ENCODE measurements at regions not wholly inside any gene's neighbourhood (a gene's known extent, or its start where the extent isn't known, plus 50 kb on each side); places are given as distances from the start of the nearest gene placed in this dataset.

DNA sequence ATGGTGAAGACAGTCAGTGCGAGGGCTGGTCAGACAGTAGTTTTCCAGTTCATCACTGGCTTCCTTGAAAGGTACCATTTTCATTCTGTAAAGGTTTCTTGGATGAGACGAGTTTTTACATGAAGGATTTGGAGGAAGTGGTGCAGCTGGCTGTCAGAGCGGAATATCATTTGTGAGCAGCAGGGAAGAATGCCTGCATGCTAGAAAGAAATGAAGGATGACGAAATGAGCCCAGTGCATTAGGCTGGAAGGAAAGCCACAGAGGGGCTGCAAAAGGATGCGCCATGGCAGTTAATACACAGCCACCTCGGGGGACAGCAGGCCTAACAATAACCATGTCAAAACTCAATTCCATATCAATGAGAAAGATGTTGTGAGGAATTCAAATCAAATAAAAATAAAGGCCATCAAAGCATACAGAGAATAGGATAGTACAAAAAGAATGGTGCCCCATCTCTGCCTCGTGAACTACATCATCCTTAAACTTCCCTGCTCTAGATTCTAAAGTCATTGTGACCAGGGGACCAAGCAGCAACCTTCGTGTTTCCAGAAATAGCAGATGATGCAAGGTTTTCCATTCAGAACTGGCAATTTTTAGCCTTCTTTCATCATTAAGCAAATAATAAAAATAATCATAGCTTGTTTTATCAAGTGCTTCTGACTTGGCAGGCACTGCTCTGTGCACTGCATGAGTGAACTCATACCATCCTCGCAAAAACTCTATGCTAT lies 504.2 kb downstream of the RFC3 start:
- TF ChIP-seq, protein P1, sequence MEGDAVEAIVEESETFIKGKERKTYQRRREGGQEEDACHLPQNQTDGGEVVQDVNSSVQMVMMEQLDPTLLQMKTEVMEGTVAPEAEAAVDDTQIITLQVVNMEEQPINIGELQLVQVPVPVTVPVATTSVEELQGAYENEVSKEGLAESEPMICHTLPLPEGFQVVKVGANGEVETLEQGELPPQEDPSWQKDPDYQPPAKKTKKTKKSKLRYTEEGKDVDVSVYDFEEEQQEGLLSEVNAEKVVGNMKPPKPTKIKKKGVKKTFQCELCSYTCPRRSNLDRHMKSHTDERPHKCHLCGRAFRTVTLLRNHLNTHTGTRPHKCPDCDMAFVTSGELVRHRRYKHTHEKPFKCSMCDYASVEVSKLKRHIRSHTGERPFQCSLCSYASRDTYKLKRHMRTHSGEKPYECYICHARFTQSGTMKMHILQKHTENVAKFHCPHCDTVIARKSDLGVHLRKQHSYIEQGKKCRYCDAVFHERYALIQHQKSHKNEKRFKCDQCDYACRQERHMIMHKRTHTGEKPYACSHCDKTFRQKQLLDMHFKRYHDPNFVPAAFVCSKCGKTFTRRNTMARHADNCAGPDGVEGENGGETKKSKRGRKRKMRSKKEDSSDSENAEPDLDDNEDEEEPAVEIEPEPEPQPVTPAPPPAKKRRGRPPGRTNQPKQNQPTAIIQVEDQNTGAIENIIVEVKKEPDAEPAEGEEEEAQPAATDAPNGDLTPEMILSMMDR (IDR thresholded peaks at IDR 0.05): no peak
- TF ChIP-seq EZH2 (IDR thresholded peaks at IDR 0.05; ENCODE audit: borderline replicate concordance, insufficient read depth, low read depth, low read length, poor library complexity, severe bottlenecking): no peak
